H1 (cell line): ENCODE measurements at regions not wholly inside any gene's neighbourhood (a gene's known extent, or its start where the extent isn't known, plus 50 kb on each side); places are given as distances from the start of the nearest gene placed in this dataset.

Source experiments
- EZH2 ChIP-seq: fragments of 200-600 bp; sonication (generic); IDR thresholded peaks from 2 replicates; pipeline ENCODE4 v1.7.1; 2012; ENCODE audit warnings: low read depth, mild to moderate bottlenecking, moderate library complexity, low read length, inconsistent platforms; ENCODE audit not compliant: severe bottlenecking
- TF ChIP-seq, protein P1 (sequence below), 3 experiments: IDR thresholded peaks; 1 replicate in 2 of 3; 2 replicates in 1 of 3; pipeline versions ENCODE4 v1.5.1 to v1.6.1; 2011; ENCODE audit warnings: low read length in 3 of 3, mild to moderate bottlenecking in 3 of 3, inconsistent platforms in 2 of 3, low read depth in 1 of 3, moderate library complexity in 1 of 3; ENCODE audit not compliant: insufficient read depth in 1 of 3; ENCODE audit errors: control extremely low read depth in 1 of 3
- TF ChIP-seq, protein P2 (sequence below): IDR thresholded peaks from 2 replicates; pipeline ENCODE4 v1.6.1; 2011; ENCODE audit warnings: low read length, improper control_type of control experiment

DNA sequence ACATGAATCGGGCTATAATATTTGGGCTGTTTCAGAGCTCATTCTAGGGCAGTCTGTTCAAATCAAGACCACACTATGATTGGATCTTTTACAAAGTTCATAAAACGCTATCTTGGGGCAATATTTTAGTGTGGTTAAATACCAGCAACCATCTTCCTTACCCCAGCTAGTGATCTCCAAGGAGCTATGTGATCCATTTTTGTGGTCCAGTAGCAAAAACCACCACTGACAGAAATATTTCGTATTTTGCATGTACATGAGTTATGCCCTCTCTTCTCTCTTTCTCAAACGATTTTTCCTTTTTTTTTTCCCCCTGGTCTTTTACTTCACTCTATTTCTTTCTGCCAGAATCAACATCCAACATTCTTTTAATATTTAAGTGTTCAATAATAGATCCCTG is 280.6 kb upstream of the KITLG start:
- TF ChIP-seq, protein P1, sequence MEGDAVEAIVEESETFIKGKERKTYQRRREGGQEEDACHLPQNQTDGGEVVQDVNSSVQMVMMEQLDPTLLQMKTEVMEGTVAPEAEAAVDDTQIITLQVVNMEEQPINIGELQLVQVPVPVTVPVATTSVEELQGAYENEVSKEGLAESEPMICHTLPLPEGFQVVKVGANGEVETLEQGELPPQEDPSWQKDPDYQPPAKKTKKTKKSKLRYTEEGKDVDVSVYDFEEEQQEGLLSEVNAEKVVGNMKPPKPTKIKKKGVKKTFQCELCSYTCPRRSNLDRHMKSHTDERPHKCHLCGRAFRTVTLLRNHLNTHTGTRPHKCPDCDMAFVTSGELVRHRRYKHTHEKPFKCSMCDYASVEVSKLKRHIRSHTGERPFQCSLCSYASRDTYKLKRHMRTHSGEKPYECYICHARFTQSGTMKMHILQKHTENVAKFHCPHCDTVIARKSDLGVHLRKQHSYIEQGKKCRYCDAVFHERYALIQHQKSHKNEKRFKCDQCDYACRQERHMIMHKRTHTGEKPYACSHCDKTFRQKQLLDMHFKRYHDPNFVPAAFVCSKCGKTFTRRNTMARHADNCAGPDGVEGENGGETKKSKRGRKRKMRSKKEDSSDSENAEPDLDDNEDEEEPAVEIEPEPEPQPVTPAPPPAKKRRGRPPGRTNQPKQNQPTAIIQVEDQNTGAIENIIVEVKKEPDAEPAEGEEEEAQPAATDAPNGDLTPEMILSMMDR (IDR thresholded peaks at IDR 0.05; ENCODE audit: control extremely low read depth in 1 of 3, insufficient read depth in 1 of 3, low read depth in 1 of 3, low read length in 3 of 3), result no peak
- TF ChIP-seq, protein P2, sequence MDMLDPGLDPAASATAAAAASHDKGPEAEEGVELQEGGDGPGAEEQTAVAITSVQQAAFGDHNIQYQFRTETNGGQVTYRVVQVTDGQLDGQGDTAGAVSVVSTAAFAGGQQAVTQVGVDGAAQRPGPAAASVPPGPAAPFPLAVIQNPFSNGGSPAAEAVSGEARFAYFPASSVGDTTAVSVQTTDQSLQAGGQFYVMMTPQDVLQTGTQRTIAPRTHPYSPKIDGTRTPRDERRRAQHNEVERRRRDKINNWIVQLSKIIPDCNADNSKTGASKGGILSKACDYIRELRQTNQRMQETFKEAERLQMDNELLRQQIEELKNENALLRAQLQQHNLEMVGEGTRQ, result no peak
- TF ChIP-seq EZH2, result no peak
